Cardiac septum (tissue), 1 donor: ENCODE measurements at regions not wholly inside any gene's neighbourhood (a gene's known extent, or its start where the extent isn't known, plus 50 kb on each side); places are given as distances from the start of the nearest gene placed in this dataset.

Experiments used
- DNase-seq: peaks from one replicate; pipeline ENCODE4 v3.0.0-alpha.2; 2020; ENCODE audit warnings: low spot score
- intact Hi-C: fragments of 100-400 bp; cut with DNase I; formaldehyde crosslinking; loops from one replicate; pipeline ENCODE4 v1.14.0; 2022
- donor health status: DM: no; HTN: no; CAD: no.

GRCh38 chr18:28946471-28946870, 769.5 kb upstream of the CDH2 start:
- DNase-seq, result no peak
- intact Hi-C loops, result no loop called here

DNA sequence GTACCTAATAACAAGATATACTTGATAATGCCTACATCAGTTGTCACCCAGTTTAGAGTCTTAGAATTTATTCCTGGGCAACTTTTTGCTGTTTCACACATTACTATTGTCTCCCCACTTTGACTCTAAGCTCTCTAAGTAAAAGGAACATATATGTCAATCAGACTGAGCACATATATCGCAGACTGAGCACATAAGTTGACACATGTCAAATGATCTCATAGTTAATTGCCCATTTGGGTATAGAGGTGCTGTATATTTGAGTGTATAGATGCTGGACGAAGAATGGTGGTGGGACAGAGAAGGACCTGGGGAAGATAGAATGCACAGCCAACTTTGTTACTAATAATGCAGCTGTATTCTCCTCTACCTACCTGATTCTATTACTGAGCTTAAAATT, 746.0 kb upstream of the CDH2 start:
- DNase-seq, result no peak
- intact Hi-C loops, result no loop called here

DNA sequence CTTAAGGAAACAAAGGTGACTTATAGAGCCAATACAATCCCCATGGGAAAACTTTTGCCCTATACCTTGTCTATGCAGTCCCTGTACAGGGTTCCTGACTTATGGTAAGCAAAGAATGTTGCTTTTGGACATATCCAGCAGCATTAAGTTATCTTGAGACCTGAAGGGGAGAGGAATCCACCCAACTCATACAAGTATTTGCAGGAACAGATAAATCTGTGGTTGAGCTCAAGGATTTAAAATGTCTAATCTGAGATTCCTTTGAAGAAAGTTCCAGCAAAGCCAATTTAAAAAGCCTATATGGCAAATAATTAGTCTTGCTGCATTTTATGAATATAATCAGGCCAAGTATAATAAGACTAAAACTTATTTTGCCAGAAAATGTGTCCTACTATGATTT, 739.5 kb upstream of the CDH2 start:
- DNase-seq, result no peak
- intact Hi-C loops, result no loop called here

DNA sequence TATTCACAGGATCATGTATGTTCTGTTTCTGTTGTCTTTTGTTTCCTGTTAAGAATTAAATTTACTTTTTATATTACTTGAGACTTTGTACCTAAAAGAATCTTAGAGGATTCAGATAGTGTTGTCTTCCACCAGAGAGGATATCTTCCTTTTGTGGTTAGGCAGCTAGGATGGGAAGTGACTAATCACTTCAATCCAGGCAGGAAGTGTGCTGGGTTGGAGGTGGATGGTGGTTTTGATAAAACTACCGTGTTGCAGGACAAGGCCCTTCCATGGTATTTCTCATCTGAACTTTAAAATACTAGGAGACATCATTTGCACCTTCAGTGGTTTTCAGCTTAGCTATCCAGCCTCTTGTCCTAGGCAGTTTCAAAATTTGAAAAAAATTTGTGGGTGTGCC, 728.6 kb upstream of the CDH2 start:
- intact Hi-C loops, result no loop called here

GRCh38 chr18:28904789-28905364, 727.9 kb upstream of the CDH2 start:
- intact Hi-C loops, result no loop called here
- DNase-seq, result no peak

More for the DNA sequence above, 728.6 kb upstream of the CDH2 start:
- DNase-seq, result no peak

DNA sequence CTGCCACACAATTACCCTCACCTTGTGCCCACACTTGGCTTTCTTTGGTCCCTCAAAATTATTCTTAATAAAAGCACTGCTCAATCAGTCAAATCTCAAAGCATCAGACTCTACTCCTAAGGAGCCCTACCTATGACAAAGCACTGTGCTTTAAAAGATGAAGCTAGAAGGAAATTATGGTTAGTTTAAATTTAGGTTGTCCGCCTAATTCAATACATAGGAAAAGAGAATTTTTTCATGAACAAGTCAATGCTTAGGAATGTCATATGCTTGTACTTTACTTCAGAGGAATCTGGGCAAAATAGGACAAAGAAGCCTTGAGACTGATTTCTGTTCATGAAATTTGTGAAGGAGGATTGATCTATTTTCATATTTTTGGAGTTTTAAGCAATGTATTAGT, 726.4 kb upstream of the CDH2 start:
- no peak for DNase-seq
- intact Hi-C loops, result no loop called here

- no peak for DNase-seq
- intact Hi-C loops, result no loop called here
Observed at GRCh38 chr18:28890791-28891190, 713.9 kb upstream of the CDH2 start.

GRCh38 chr18:28884304-28884703, 707.4 kb upstream of the CDH2 start:
- DNase-seq, result no peak
- intact Hi-C loops, result no loop called here

GRCh38 chr18:28880856-28881255, 703.9 kb upstream of the CDH2 start:
- intact Hi-C loops, result no loop called here
- DNase-seq, result no peak

DNA sequence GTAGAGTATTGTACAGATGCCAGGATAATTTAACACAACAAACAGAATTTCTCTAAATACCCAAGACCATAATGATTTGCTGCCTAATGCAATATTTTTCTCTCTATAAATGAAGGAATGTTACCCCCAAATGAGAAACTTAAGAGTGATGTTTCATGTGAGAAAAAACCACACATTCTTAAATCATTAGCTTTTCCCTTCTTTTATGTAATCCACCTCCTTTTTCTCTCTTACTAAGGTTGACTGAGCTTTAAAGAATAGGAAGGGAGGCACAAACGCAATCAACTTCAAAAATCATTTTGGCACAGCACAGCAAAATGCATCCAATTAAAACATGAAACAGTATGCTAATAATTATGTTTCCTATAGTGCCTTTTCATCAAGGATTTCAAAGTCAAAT, 698.1 kb upstream of the CDH2 start:
- intact Hi-C loops, result no loop called here
- DNase-seq, result no peak

DNA sequence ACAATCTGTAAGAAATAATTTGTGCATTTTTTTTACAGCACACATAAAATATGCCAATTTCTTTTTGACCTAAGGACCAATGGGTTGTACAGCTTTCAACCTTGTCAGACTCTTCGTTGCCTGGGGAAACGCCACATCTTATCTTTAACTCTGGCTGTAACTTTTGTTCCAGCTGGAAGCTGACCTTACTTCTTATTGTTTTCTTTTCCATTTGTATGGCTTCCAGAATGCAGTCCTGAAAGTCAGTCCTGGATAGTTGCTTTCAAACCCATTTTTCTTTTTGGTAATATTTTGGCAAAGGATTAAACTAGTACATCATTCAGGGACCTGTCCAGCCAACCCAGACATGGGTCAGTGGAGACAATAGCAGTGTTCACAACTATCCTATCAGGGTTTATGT, 686.5 kb upstream of the CDH2 start:
- intact Hi-C loops, result no loop called here
- DNase-seq, result no peak

GRCh38 chr18:28858248-28858647, 681.3 kb upstream of the CDH2 start:
- intact Hi-C loops, result no loop called here
- DNase-seq, result no peak

- DNase-seq, result no peak
- intact Hi-C loops, result no loop called here
Observed at GRCh38 chr18:28855989-28856388, 679.1 kb upstream of the CDH2 start.

DNA sequence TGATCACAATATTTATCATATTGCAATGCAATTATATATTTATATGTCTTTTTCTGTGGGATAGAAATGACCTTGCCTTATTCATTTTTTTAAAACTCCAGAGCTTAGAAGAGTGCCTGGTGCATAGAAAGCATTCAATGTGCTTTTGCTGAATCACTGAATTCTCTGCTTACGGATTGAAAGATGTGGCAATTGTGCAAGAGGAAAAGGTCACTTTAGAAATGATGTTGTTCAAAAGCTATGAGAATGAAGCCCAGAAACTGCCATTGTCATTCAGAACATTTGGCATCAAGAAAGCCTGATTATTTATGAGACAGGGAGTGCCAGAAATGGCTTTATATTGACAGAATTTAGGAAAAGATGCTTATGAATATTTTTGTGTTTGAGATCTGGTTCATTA, 678.6 kb upstream of the CDH2 start:
- intact Hi-C loops, result no loop called here
- DNase-seq, result no peak

- no peak for DNase-seq
- intact Hi-C loops, result no loop called here
Observed at GRCh38 chr18:28854964-28855363, 678.0 kb upstream of the CDH2 start.

DNA sequence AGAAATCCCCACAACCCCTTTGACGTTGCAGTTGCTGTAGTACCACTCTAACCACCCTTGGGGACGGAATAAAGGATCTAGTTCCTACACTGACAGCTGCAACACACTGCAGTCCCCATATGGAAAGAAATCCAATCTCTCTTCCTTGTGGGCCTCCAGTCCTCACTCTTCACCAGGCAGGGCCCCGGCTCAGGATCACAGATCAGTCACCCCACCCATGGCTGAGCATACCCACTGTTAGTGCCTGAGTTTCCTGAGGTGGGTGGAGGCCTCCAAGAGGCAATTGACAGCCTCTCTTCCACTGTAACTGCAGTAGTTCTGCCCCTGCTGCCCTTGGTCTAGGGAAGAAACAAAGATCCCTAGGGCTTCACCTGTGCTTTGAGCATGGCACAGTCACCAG, 670.0 kb upstream of the CDH2 start:
- intact Hi-C loops, result no loop called here

GRCh38 chr18:28837100-28837499, 660.2 kb upstream of the CDH2 start:
- DNase-seq, result no peak
- intact Hi-C loops, result no loop called here

More for the DNA sequence above, 670.0 kb upstream of the CDH2 start:
- no peak for DNase-seq

DNA sequence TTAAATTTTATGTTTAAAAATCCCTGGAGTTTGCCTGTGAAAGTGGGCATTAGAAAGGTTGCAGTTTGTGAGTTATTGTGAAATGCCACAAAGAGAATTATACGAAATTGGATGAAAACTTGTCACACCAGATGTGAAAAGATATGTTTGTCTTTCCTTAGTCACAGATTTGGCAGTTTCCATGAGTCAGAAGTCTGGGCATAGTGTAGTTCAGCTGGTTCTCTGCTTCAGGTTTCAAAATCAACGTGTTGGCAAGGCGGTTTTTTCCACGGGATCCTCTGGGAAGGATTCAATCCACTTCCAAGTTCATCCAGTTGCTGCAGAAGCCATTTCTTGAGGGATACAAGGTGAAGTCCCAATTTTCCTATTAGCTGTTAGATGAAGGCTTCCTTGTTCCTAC, 658.0 kb upstream of the CDH2 start:
- intact Hi-C loops, result no loop called here
- DNase-seq, result no peak

DNA sequence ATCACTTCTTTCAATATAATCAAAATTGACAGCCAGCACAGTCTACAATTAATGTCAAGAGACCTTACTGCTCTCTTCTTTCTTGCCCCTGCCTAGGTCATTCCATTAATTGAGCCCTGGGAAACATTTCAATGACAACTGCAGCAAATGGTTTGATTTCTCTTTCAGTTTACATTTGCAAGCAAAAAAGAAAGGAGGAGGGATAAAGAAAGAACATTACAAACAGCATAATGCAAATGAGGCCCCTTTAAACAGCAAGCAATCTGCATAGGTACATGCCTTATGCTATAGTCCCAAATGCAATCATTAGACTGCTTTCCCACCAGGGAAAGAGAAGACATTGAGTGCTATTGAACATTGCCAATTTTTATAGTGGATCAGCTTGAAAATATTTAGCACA, 655.0 kb upstream of the CDH2 start:
- intact Hi-C loops, result no loop called here

DNA sequence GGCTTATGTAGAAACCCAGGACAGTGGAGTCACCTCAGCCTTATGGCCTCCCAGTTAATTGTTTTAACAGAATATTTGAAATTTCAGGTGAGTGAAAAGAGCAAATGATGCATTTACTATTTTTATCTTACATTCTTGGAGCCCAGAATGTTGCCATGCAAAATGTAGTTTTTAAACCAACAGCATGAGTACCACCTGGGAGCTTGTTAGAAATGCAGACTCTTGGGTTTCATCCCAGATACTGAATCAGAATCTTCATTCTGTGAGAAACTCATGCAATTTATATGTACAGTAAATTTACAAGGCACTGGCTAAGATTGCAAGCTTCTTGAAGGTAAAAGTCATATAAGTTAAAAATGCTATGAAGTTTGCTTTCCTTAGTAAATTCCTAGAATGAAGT, 654.5 kb upstream of the CDH2 start:
- DNase-seq, result no peak
- intact Hi-C loops, result no loop called here

More for the DNA sequence above, 655.0 kb upstream of the CDH2 start:
- DNase-seq, result no peak

DNA sequence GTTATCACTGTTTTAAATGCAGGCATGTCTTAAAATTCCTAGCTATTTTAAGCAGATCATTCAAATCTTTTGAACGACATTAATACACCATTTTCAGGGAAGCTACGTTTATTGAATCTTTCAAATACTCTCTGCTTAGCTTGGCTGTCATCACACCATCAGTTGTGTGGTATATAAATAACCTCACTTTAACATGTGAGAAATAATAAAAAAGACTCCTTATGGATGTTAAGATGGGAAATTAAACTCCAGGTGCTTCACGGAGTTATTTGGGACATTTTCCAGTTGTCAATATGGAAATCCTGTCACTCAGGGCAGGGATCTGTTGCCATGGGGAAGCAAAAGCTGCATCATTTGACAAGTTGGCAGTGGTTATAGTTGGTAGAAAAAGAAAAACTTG, 649.2 kb upstream of the CDH2 start:
- intact Hi-C loops, result no loop called here
- no peak for DNase-seq

DNA sequence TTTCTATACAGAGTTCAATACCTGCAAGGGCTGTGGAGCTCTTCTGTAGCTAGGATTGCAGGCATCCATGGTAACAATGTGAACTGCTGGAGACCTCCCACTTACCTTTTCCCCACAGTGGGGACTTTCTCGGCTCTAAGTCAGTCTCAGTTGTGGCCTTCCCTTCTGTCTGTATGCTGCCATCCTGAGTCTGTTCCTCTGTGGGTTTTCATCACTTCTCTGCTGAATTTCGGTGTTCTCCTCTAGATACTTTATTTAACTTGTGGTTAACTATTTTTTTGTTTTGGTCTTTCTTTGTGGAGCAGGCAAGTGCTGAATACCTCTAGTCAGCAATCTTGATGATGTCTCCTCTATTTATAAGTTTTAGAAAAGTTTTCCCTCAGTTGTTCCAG, 647.2 kb upstream of the CDH2 start:
- intact Hi-C loops, result no loop called here
- no peak for DNase-seq
